ENCODE measurements at regions not wholly inside any gene's neighbourhood (a gene's known extent, or its start where the extent isn't known, plus 50 kb on each side); places are given as distances from the start of the nearest gene placed in this dataset.

DNA sequence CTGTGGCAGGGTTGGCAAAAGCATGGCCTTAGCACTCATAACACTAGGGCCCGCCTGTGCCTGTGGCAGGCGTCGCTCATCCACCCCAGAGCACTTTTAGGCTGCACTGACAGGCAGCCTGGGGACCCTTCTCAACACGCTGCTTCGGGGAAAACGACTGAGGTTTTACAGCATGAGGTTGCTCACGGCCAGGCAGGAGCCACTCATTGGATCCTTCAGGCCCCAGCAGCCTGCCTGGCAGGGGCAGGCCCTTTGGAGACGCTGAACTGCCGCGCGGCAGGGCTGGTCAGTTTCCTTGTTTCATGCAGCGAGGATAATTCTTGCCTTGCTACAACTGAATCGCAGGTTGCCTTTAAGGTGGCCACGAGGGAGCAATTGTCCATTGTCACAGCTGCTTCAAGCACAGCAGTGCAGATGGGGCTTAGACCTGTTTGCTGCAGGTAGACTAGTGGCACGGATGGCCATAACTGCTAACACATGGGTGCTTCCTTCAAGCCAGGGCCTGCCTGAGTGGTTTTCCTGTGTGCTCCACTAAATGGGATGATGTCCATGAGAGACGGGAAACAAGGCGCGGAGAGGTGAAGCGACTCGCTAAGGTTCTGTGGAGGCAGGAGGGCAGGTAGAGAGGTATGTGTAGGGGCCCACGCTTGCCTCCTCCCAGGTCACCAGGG lies 49.9 kb upstream of the HS6ST1 start:
- DNase-seq: no peak

- no peak for DNase-seq
Measured at GRCh38 chr2:128369108-128369555, 50.5 kb upstream of the HS6ST1 start.

GRCh38 chr2:128369602-128370467 lies 51.2 kb upstream of the HS6ST1 start:
- DNase-seq: no peak

GRCh38 chr2:128370468-128371247 lies 52.0 kb upstream of the HS6ST1 start:
- DNase-seq: no peak

DNA sequence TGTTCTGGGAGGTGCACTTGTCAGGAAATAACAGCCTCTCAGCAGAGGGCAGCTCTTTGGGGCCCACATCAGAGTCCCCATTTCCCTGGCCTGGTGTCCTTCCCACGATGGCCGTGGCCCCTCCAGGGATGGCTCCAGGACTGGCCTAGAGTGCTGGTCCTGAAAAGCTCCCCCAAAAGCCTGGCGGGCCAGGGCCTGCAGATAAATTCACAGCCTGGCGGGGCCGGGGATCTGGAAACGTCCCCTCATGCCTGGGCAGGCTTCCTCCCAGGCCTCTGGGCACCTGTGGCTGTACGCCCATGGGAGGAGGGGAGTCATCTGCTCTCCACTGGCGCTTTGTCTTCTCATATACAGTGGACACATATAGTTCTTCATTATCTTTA lies 52.6 kb upstream of the HS6ST1 start:
- no peak for DNase-seq

GRCh38 chr2:128371648-128372345 lies 53.1 kb upstream of the HS6ST1 start:
- no peak for DNase-seq

GRCh38 chr2:128372621-128373341 lies 54.1 kb upstream of the HS6ST1 start:
- no peak for DNase-seq

DNA sequence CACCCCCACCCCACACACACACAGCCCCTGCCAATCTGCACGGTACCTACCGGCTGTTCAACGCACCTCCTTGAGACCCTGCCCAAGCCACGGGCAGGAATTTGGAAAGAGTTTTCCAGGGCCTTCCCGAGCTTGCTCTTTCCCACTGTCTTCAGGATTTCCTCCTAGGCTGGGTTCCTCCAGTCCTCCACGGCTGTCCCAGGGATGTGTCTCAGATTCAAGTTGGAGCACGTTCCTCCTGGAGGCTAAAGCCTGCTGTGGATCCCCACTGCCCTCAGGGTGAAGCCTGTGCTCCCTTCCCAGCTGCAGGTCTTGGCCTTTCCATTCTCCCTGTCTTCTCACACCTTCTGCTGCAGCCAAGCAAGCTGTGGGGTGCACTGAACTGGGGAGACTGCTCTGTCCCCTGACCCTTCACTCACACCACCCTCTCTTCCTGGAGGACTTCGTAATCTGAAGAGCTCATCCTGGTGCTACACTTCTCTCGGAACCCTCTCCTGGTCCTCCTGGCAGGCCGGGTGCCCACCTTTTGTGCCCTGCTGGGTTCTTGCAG lies 54.9 kb upstream of the HS6ST1 start:
- no peak for DNase-seq

DNA sequence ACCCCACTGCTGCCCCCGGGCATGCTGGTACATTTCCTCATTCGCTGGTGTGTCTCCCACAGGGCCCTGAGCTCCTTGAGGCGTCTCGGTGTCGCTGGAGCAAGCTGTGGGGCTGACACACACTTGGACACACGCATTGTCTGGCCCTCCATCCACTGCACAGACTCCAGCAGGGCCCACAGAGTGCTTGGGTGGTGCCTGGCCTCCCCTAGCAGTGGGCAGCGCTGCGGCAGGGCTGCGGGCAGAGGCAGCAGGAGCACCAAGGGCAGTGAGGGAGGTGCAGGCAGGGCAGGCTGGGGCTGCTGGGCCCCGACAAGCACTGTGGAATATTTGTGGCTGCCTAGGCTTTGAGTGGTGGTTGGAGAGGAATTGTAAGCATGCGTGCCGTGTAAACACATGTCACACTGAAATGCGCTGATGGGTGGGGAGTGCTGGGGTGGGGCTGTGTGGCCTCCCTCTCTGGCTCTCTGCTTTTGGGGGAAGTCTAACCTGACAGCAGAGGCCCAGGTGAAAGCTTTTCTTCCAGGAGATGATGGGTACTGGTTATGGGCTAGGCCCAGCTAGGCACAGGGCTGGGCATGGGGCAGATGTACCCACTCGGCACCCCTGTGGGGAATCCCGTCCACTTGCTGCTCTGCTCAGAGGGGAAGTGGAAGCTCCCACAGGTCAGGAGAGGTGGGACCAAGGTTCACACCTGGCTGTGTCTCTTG lies 55.5 kb upstream of the HS6ST1 start:
- DNase-seq: no peak

GRCh38 chr2:128374711-128375413 lies 56.2 kb upstream of the HS6ST1 start:
- no peak for DNase-seq

GRCh38 chr2:128375454-128375853 lies 56.8 kb upstream of the HS6ST1 start:
- no peak for DNase-seq

GRCh38 chr2:128376241-128377041 lies 57.8 kb upstream of the HS6ST1 start:
- DNase-seq: no peak

DNA sequence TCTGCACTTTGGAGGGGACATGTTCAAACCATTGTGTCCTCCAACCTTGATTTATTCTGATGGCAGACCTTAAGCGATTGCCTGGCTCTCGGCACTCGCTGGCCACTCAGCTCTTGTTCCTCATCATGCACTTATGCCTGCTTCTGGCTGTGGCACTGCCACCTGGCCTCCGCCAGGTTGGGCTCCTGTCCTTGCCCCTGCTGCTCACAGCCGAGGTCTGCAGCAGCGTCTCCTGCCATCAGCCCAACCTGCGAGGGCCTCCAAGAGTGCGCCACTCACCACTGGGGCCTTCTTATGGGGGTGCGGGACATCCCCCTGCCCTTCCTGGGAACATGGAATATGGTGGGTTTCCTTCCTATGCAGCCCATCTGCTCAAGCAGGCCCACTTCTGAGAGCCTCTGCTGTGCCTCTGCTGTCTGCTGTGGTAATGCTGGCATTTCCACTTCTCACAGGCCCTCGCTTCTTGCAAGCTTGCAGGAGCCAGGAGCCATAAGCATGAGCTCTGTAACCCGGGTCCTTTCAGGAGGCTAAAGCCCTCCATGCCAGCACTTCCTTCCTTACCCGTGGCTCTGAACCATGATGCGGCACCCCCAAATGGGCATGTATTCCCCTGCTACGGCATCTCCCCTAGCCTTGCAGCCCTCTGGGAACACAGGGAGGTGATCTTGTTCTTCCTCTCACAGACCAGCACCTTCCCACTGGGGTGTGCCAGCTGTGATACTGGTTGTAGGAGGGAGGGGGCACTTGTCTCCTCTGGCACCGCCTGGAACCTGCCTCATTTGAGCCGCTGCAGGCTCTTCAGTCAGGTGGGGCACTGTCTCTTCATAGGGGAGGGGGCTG lies 58.6 kb upstream of the HS6ST1 start:
- DNase-seq: no peak

DNA sequence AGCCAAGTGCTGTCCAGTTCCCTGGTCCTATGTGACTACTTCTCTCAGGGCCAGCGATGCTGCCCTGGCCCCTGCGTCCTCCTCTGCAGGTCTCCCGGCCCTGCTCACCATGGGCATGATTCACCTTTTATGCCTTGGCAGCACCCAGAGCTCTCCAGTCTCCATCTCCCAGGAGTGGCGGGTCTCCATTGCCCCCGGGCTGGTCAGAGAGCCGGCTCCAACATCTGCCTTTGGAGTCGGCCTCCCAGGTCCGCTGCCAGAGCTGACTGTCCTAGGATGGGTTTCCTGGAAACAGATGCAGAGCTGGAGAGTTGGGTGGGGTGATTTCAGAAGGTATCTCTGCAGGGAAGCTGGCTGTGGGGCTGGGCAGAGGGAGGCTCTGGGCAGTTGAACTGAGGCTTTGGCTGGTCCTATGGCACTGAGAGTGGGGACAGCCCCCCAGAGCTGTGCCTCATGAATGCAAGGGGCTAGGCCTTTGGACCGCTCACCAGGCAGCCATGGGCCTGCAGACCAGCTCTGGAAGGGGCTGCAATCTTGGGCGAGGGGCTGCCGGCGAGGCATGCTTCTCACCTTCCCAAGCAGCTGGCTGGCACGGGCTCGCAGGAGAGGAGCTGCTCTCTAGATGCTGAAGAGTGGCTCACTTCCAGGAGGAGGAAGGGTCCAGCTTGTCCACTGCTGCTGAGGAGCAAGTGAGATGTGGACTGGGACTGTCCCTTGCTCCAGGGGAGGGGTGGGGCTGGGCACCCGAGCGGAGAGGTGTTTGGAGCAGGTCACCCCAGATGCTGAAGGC lies 59.8 kb upstream of the HS6ST1 start:
- DNase-seq: no peak

GRCh38 chr2:128379021-128380015 lies 60.6 kb upstream of the HS6ST1 start:
- no peak for DNase-seq

- no peak for DNase-seq
Measured at GRCh38 chr2:128380061-128380889, 61.6 kb upstream of the HS6ST1 start.

Measured in activated CD4-positive, CD25-positive, alpha-beta regulatory T cell (primary cell).